HCEC 1CT (cell line): ENCODE measurements at regions not wholly inside any gene's neighbourhood (a gene's known extent, or its start where the extent isn't known, plus 50 kb on each side); places are given as distances from the start of the nearest gene placed in this dataset.
"Not testable (repeated sequence)": the region's sequence is repeated elsewhere in the genome, so short reads cannot be mapped to it uniquely, and the experiment has no call there.

ENCODE experiments used
- DNase-seq: peaks from one replicate; pipeline ENCODE4 v3.0.0-alpha.2; 2017

GRCh38 chr13:65461590-65461989 is 1768.5 kb downstream of the PCDH9 start:
- peak; percentile 36 for DNase-seq

DNA sequence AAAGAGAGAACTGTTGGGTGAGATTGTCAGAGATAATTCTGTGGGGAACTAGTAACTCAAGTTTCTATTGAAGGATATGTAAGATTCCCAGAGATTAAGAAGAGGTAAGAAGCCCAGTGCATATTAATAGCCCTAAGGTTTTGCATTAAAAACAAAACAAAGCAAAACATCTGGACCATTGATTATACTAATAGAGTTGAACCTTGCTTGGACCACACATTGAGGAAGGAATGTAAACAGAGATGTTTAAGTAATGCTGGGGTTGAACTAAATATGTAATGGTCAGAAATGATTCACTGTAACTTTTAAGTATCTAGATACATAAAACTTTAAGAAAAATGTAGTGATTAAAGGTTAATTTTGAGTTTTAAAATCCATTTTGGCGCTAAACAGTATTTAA is 1770.0 kb downstream of the PCDH9 start:
- peak; percentile 23 for DNase-seq

DNA sequence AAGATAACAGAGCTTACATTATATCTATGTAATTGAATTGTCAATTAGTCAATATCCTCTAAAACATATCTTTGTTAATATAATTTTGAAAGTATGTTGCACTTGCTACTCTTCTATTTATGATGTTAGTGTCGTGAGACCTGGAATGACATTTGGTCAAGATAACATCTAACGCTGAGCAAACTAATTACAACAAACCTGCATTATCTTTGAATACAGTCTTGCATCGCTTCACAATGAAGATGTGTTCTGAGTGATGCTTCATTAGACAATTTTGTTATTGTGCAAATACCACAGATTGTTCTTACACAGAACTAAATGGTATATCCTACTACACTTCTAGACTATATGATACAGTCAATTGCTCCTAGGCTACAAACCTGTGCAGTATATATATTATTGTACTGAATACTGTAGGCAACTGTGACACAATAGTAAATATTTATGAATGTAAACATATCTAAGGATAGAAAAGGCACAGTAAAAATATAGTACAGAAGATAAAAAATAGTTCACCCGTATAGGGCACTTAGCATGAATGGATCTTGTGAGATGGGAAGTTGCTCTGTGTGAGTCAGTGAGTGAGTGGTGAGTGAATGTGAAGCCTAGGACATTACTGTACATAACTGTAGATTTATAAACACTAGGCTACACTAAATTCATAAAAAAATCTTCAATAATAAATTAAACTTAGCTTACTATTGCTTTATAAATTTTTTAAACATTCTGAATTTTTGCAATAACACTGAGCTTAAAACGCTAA is 1773.8 kb downstream of the PCDH9 start:
- no peak for DNase-seq

DNA sequence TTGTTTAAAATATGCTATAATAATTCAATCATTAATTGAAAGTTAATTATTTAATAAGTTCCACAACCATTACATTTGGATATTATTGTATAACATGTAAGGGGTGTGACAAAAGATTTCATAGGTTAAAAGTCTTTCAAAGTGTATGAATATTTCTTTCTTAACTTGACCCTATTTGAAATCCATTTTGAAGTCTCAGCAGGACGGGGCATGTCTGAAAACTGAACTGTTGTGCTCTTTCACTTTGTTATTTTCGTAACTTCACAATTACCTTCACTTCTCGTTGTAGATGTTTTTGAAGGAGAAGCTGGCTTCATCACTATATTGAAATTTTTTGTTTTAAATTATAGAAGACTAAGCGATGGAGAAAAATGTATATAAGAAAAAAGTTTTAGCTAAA is 1775.7 kb downstream of the PCDH9 start:
- no peak for DNase-seq

GRCh38 chr13:65453982-65454381 is 1776.2 kb downstream of the PCDH9 start:
- no peak for DNase-seq

DNA sequence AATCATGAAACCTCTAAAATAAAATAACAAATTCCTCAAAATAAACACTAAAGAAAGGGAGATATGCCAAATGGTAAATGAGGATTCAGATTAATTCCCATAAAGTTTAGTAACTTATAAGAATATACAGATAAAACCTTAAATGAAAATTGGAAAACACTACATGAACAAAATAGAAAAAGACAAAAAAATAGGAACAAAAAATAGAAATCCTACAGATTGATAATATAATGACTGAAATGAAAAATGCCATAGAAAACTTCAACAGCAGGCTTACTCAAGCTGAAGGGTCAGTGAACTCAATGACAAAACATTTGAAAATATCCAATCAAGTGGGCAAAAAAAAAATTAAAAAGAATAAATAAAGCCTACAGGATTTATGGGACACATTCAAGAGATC is 1784.8 kb downstream of the PCDH9 start:
- DNase-seq = no peak

GRCh38 chr13:65435590-65435989 is 1794.5 kb downstream of the PCDH9 start:
- DNase-seq = no peak

- DNase-seq = no peak
Observed at GRCh38 chr13:65417953-65418352, 1812.2 kb downstream of the PCDH9 start.

DNA sequence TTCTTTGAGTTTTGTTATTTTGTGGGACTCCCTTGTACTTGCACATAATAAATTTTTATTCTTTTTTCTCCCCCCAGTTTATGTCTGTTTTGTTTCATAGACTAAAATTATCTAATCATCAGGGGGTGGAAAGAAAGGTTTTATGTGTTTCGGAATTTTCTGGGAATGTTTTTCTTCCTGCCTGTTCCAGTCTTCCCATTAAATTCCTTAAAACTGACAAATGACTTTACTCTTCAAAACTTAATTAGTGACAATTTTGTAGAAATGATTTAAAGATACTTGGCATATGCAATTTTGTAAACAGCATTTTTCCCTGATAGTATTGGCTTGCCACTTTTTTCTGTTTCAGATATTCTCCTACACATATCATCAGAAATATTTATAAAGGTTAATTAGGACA is 1813.4 kb downstream of the PCDH9 start:
- DNase-seq = no peak

- DNase-seq = no peak
Observed at GRCh38 chr13:65414187-65414586, 1815.9 kb downstream of the PCDH9 start.

GRCh38 chr13:65411521-65411920 is 1818.6 kb downstream of the PCDH9 start:
- no peak for DNase-seq

DNA sequence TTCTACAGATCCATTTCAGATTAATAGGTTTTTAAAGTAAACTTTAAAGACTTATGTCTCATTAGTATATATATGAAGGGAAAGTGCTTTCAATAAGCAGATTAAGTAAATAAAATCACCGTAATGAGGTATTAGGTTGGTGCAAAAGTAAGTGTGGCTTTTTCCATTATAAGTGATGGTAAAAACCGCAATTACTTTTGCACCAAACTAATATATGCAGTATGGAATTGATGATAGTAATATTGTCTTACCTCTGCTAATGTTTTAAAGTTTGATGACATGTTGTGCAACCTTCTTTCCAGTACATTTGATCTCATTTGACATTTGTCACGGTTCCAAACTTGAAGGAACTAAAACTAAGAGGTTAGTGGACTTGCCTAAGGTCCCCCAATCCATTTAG is 1819.3 kb downstream of the PCDH9 start:
- DNase-seq = no peak

DNA sequence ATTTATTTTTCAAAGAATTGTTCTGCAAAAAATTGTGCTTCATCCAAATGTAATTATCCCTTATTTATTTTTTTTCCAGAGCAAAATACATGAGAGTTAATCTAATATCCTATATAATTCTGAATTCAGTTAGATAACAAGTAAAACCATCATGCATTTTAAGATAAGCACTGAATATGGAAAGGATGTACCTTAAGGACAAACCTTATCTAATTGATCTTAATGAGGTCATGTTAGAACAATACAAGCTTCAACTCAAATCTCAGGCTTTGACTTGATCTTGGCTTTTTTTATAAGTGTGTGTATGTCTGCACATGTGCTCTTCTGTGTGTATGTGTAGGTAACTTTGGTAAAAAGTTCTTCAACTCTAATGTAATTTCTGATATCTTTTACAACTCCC is 1828.8 kb downstream of the PCDH9 start:
- DNase-seq = no peak

DNA sequence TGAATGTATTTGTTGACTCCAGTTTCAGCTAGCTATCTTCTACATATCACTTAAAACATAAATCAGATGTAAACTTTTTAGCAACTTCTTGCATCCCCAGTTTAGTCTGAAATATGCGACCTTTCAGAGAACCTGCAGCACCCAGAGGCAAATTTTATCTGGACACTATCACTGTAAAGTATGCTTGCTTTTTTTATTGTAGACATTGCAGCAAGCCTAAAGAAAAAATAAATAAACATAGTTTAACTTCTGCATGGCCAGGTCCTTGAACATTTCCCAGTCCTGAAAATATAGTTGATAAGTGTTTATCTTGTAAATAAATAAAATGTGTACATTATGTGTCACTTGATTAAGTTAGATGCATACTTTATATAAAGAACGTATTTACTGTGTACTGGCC is 1829.4 kb downstream of the PCDH9 start:
- no peak for DNase-seq

DNA sequence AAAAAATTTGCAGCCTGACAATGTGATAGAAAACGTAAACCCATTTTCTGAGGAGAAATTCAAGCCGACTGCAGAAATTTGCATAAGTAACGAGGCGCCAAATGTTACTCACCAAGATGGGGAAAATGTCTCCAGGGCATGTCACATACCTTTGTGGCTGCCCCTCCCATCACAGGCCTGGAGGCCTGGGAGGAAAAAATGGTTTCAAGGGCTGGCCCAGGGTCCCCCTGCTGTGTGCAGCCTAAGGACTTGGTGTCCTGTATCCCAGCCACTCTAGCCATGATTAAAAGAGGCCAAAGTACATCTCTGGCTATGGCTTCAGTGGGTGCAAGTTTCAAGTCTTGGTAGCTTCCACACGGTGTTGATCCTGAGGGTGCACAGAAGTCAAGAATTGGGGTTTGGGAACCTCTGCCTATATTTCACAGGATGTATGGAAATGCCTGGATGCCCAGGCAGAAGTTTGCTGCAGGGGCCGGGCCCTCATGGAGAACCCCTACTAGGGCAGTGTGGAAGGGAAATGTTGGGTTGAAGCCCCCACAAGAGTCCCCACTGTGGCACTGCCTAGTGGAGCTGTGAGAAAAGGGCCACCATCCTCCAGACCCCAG is 1842.3 kb downstream of the PCDH9 start:
- no peak for DNase-seq

GRCh38 chr13:65378943-65379519 is 1851.1 kb downstream of the PCDH9 start:
- DNase-seq = no peak

GRCh38 chr13:65378484-65378883 is 1851.7 kb downstream of the PCDH9 start:
- no peak for DNase-seq

DNA sequence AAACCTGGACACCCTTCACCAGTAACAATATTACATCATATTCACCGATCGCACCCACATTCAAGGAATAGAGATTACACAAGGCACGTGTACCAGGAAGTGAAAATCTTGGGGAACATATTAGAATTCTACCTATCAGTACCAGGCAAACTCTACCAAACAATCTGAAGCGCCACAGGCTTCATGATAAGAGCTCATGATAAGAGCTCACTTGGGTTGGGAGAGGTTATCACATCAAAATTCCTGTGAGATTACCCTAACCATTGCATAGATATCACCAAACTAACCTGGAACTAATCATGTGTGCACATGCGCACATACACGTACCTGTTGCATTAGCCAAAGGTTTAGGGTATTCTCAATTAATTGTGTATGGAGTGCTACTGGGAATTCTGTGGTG is 1861.3 kb downstream of the PCDH9 start:
- DNase-seq = no peak

- no peak for DNase-seq
Observed at GRCh38 chr13:65353951-65354350, 1876.2 kb downstream of the PCDH9 start.

GRCh38 chr13:65353150-65353549 is 1877.0 kb downstream of the PCDH9 start:
- not testable (repeated sequence) for DNase-seq

DNA sequence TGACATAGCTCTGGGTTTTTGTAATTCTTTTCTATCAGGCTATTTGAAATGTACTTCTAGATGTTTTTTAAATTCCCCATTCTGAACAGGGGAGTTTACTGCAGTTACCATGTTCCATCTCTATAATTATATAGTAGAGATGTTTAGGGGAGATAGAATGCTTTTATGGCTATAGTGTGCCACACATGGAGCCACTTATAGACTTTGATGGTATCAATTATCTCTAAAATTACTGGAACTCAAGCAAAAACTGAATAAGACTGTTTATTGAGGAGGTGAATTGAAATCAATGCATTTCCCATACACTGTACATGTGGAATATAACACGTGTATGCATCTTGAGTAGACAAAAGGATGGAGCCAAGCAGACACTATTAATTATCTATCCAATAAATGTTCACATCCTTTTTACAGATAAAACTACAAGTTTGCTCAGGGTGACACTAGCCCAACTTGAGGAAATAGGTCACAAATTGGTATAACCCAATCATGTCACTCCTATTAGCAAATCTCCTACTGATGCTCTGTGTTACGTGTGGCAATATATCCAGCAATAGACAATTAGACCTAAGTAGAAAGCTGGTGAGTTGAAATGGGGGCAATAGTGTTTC is 1882.6 kb downstream of the PCDH9 start:
- no peak for DNase-seq

DNA sequence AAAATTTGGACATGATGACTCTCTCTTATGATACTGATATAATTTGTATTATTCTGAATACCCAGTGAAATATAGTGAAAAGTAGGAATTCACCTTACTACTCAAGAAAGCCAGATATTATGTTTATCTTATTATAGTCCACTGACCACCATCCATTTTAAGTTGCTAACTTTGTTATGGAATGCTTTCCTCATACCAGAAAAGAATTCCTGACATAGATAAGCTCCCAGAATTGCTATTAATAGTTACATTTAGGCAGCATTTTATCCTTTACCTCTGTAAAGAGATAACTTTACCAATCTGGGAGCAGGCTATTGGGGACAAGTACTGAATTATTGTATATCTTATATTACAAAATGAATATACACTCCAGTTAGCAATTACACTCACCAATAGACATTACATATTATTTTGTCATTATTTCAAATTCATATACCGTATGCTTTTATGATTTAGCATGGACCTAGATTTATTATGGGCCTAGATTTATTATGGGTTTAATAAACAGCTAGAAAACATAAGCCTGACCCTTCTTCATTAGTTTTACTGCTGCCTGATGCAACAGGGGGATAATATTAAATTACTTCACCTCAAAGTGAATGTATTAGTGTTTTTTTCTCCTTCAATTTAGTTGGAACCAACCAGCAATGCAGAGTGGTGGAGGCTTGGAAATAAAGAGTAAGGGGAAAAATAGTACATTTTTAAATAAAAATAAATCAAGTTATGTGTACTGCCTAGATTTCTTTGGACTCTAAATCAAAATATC is 1886.1 kb downstream of the PCDH9 start:
- no peak for DNase-seq
